ENCODE measurements at regions not wholly inside any gene's neighbourhood (a gene's known extent, or its start where the extent isn't known, plus 50 kb on each side); places are given as distances from the start of the nearest gene placed in this dataset.
"Not testable (repeated sequence)": the region's sequence is repeated elsewhere in the genome, so short reads cannot be mapped to it uniquely, and the experiment has no call there.

DNA sequence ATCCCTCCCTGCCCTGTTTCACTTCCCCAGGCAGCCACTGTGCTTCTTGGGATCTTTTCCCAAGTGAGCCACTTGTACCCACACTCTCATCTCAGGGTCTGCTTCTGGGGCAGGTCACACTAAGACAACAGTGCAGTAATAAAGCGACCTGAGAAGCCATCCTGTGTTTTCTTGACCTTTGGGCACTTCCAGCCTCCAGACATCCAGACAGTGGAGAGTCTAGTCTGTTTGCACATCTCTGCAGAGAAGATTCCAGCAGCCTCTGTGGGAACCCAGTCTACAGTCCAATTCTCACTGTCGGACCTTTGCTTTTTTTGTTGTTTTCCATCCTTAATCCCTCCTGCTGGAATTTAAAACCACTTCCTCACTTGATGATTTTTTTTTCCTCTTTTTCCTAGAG, 50.3 kb upstream of the ATP6AP2 start:
- no peaks in the 10 kb centered on the region for H3K9me3 ChIP-seq (ENCODE audit: control insufficient read depth, low read length)
- no peak overlapping the region for H3K4me3 ChIP-seq (ENCODE audit: insufficient read depth, low read depth, low read length, poor library complexity, severe bottlenecking)
- no peak for DNase-seq
- no peaks in the 10 kb centered on the region for H3K4me1 ChIP-seq (ENCODE audit: control insufficient read depth, insufficient read depth, low read length, poor library complexity, severe bottlenecking)
- H3K27ac ChIP-seq (ENCODE audit: insufficient read depth, low read length, poor library complexity, severe bottlenecking) = no peak overlapping the region
- H3K27me3 ChIP-seq (replicated peaks; ENCODE audit: control insufficient read depth, insufficient read depth, low read length, poor library complexity, severe bottlenecking) = no peaks in the 10 kb centered on the region
- no peaks in the 10 kb centered on the region for H3K36me3 ChIP-seq (ENCODE audit: control insufficient read depth, insufficient read depth, low read length)

DNA sequence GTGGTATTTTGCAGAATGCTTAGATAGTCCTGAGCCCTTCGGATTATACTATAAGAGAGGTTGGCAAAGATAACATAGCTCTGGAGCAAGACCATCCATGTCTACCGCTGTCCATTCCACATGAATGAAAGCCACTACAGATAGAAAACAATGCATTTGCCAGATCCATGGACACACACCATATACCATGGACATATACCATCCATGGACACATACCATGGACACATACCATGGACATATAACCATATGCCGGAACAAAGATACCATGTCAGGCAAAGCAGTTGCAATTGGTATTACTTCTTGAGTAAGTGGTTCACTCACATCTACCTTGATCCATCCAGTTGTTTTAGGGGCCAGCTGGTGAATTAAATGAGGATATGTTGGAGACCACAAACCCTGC, 53.2 kb upstream of the ATP6AP2 start:
- Histone ChIP-seq H3K9me3 (ENCODE audit: control insufficient read depth, low read length) (no peaks in the 10 kb centered on the region), H3K4me1 (ENCODE audit: control insufficient read depth, insufficient read depth, low read length, poor library complexity, severe bottlenecking) (no peaks in the 10 kb centered on the region), H3K27me3 (replicated peaks; ENCODE audit: control insufficient read depth, insufficient read depth, low read length, poor library complexity, severe bottlenecking) (no peaks in the 10 kb centered on the region), H3K27ac (ENCODE audit: insufficient read depth, low read length, poor library complexity, severe bottlenecking) (no peak overlapping the region), H3K4me3 (ENCODE audit: insufficient read depth, low read depth, low read length, poor library complexity, severe bottlenecking) (no peak overlapping the region), H3K36me3 (ENCODE audit: control insufficient read depth, insufficient read depth, low read length) (no peaks in the 10 kb centered on the region)
- DNase-seq = no peak

DNA sequence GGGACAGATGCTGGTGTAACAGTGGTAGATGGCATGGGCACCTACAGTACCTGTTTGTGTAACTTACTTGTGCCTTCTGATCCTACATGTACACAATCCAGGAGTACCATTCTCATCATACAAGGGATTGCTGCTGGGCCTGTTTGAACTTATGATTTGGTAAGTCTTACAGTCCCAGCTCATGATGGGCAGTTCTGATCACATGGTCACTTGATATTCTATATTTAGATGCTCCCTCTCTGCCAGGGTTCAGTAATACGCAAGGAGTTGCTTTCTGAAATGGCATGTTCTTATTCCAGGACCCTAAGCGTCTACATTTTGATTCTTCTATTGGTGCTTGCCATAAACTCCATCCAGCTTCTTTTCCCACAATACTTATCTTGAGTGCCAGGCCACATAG, 54.4 kb upstream of the ATP6AP2 start:
- Histone ChIP-seq H3K4me1 (ENCODE audit: control insufficient read depth, insufficient read depth, low read length, poor library complexity, severe bottlenecking) (no peaks in the 10 kb centered on the region), H3K27me3 (replicated peaks; ENCODE audit: control insufficient read depth, insufficient read depth, low read length, poor library complexity, severe bottlenecking) (no peaks in the 10 kb centered on the region), H3K4me3 (ENCODE audit: insufficient read depth, low read depth, low read length, poor library complexity, severe bottlenecking) (no peak overlapping the region), H3K27ac (ENCODE audit: insufficient read depth, low read length, poor library complexity, severe bottlenecking) (no peak overlapping the region), H3K9me3 (ENCODE audit: control insufficient read depth, low read length) (no peaks in the 10 kb centered on the region), H3K36me3 (ENCODE audit: control insufficient read depth, insufficient read depth, low read length) (no peaks in the 10 kb centered on the region)
- DNase-seq = no peak

DNA sequence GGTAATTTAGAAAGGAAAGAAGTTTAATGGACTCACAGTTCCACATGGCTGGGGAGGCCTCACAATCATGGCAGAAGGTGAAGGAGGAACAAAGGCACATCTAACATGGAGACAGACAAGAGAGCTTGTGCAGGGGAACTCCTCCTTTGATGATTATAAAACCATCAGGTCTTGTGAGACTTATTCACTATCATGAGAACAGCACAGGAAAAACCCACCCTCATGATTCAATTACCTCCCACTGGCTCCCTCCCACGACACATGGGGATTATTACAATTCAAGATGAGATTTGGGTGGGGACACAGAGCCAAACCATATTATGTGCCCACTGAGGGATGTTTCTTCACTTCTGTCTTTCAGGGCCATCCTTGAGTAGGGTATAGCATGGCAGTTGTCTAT, 54.9 kb upstream of the ATP6AP2 start:
- H3K9me3 ChIP-seq (ENCODE audit: control insufficient read depth, low read length); H3K27me3 ChIP-seq (replicated peaks; ENCODE audit: control insufficient read depth, insufficient read depth, low read length, poor library complexity, severe bottlenecking); H3K4me3 ChIP-seq (ENCODE audit: insufficient read depth, low read depth, low read length, poor library complexity, severe bottlenecking); H3K4me1 ChIP-seq (ENCODE audit: control insufficient read depth, insufficient read depth, low read length, poor library complexity, severe bottlenecking); DNase-seq; H3K36me3 ChIP-seq (ENCODE audit: control insufficient read depth, insufficient read depth, low read length); H3K27ac ChIP-seq (ENCODE audit: insufficient read depth, low read length, poor library complexity, severe bottlenecking): not testable (repeated sequence)

DNA sequence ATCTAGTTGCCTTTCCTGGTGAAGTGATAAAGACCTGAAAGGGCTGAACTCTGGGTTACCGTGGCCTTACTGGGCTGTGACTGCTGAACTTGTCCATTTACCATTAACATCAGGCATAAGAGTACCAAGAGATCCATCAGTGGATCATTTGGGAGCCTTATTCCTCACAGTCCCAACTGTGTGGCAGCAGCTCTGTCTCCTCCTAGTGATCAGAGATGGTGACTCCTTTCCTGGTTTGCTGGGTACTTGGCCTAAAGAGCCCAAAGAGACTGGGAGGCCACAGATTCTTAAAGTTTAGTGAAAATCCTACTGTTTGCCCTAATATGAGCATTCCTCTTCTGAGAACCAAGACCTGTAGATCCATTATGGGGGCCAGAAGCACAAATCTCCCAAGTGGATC, 56.3 kb upstream of the ATP6AP2 start:
- no peaks in the 10 kb centered on the region for H3K9me3 ChIP-seq (ENCODE audit: control insufficient read depth, low read length)
- no peaks in the 10 kb centered on the region for H3K27me3 ChIP-seq (replicated peaks; ENCODE audit: control insufficient read depth, insufficient read depth, low read length, poor library complexity, severe bottlenecking)
- no peaks in the 10 kb centered on the region for H3K4me1 ChIP-seq (ENCODE audit: control insufficient read depth, insufficient read depth, low read length, poor library complexity, severe bottlenecking)
- H3K36me3 ChIP-seq (ENCODE audit: control insufficient read depth, insufficient read depth, low read length) = no peaks in the 10 kb centered on the region
- DNase-seq = no peak
- H3K4me3 ChIP-seq (ENCODE audit: insufficient read depth, low read depth, low read length, poor library complexity, severe bottlenecking) = no peak overlapping the region
- no peak overlapping the region for H3K27ac ChIP-seq (ENCODE audit: insufficient read depth, low read length, poor library complexity, severe bottlenecking)

DNA sequence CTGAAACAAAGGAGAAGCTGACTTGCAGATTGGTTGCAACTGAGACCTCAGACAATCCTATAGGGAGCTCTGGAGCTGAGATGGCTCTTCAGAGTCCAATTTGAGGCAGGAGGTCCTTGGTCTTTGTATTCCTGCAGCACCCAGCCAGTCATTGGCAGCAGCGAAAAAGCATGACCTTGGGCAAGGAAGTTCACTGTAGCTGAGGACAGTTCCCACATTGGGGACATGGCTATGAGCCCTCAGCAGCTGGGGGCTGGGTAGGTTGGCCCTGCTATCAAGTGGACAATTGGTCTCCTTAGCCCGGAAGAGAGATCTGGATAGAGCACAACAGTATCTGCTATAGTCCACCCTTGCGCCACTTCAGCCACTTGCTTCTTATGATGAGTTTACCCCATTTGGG, 56.9 kb upstream of the ATP6AP2 start:
- Histone ChIP-seq H3K27me3 (replicated peaks; ENCODE audit: control insufficient read depth, insufficient read depth, low read length, poor library complexity, severe bottlenecking) (no peaks in the 10 kb centered on the region), H3K4me3 (ENCODE audit: insufficient read depth, low read depth, low read length, poor library complexity, severe bottlenecking) (no peak overlapping the region), H3K4me1 (ENCODE audit: control insufficient read depth, insufficient read depth, low read length, poor library complexity, severe bottlenecking) (no peaks in the 10 kb centered on the region), H3K36me3 (ENCODE audit: control insufficient read depth, insufficient read depth, low read length) (no peaks in the 10 kb centered on the region), H3K9me3 (ENCODE audit: control insufficient read depth, low read length) (no peaks in the 10 kb centered on the region), H3K27ac (ENCODE audit: insufficient read depth, low read length, poor library complexity, severe bottlenecking) (no peak overlapping the region)
- DNase-seq = no peak

DNA sequence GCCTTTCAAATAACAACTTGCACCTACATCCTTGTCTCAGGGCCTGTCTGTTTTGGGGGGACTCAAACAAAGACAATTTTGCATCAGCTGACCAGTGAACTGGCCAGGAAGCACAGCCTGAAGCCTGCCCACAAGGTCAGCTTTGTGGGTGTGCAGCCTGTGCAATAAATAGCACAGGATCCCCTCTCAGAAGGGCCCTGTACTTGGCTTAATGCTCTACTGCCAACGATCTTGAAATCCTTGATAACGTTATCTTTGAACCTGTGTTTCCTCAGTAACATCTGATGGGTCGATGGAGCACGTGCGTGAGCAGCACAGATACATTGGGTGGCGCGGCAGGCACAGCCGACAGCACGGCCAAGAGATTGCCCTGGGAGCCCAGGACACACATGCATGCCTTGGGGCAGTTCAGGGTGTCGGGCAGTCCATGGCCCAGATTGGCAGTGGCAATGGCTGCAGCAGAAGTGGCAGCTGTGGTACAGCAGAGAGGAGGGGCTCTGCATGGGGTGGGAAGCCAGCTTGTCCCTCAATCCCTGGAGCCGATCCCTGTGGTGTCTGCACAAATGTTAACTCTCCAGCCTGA, 58.8 kb upstream of the ATP6AP2 start:
- H3K4me3 ChIP-seq (ENCODE audit: insufficient read depth, low read depth, low read length, poor library complexity, severe bottlenecking) = no peak overlapping the region
- no peak overlapping the region for H3K27ac ChIP-seq (ENCODE audit: insufficient read depth, low read length, poor library complexity, severe bottlenecking)
- no peaks in the 10 kb centered on the region for H3K36me3 ChIP-seq (ENCODE audit: control insufficient read depth, insufficient read depth, low read length)
- no peaks in the 10 kb centered on the region for H3K4me1 ChIP-seq (ENCODE audit: control insufficient read depth, insufficient read depth, low read length, poor library complexity, severe bottlenecking)
- no peaks in the 10 kb centered on the region for H3K9me3 ChIP-seq (ENCODE audit: control insufficient read depth, low read length)
- no peak for DNase-seq
- H3K27me3 ChIP-seq (replicated peaks; ENCODE audit: control insufficient read depth, insufficient read depth, low read length, poor library complexity, severe bottlenecking) = no peaks in the 10 kb centered on the region

DNA sequence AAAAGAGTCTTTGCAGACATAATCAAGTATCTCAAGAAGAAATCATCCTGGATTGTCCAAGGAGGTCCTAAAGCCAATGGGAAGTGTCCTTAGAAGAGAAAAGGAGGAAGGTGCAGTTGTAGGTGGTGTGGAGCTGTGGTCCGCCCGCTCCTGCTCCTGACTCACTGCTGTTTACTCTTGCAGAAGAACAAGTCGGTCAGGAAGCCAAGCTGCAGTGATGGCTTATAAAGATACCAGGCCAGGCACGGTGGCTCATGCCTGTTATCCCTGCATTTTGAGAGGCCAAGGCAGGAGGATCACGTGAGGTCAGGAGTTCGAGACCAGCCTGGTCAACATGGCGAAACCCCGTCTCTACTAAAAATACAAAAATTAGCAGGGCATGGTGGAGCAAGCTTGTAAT, 66.4 kb upstream of the ATP6AP2 start:
- Histone ChIP-seq H3K27me3 (replicated peaks; ENCODE audit: control insufficient read depth, insufficient read depth, low read length, poor library complexity, severe bottlenecking) (no peaks in the 10 kb centered on the region), H3K4me1 (ENCODE audit: control insufficient read depth, insufficient read depth, low read length, poor library complexity, severe bottlenecking) (no peaks in the 10 kb centered on the region), H3K4me3 (ENCODE audit: insufficient read depth, low read depth, low read length, poor library complexity, severe bottlenecking) (no peak overlapping the region), H3K27ac (ENCODE audit: insufficient read depth, low read length, poor library complexity, severe bottlenecking) (no peak overlapping the region), H3K36me3 (ENCODE audit: control insufficient read depth, insufficient read depth, low read length) (no peaks in the 10 kb centered on the region), H3K9me3 (ENCODE audit: control insufficient read depth, low read length) (no peaks in the 10 kb centered on the region)
- no peak for DNase-seq

DNA sequence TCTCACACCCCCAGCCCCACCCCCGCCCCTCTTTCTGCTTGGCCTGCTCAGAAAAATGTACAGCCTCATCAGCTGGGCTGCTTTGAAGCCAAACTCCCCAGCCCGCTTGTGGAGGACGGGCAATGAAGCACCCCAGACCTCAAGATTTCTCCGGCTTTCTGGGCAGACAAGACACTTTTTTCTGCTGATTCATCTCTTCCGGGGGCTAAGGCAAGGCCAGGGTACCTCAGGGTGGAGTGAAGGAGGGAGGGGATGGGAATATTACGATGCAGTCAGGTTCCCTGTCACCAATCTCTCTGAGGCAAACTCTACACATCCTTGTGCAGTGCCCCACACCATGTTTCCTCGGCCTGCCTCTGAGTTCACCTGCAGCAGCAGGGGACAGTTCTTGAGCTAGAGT, 66.9 kb upstream of the ATP6AP2 start:
- no peak for DNase-seq
- no peaks in the 10 kb centered on the region for H3K27me3 ChIP-seq (replicated peaks; ENCODE audit: control insufficient read depth, insufficient read depth, low read length, poor library complexity, severe bottlenecking)
- H3K4me3 ChIP-seq (ENCODE audit: insufficient read depth, low read depth, low read length, poor library complexity, severe bottlenecking) = no peak overlapping the region
- no peaks in the 10 kb centered on the region for H3K4me1 ChIP-seq (ENCODE audit: control insufficient read depth, insufficient read depth, low read length, poor library complexity, severe bottlenecking)
- no peaks in the 10 kb centered on the region for H3K9me3 ChIP-seq (ENCODE audit: control insufficient read depth, low read length)
- H3K27ac ChIP-seq (ENCODE audit: insufficient read depth, low read length, poor library complexity, severe bottlenecking) = no peak overlapping the region
- no peaks in the 10 kb centered on the region for H3K36me3 ChIP-seq (ENCODE audit: control insufficient read depth, insufficient read depth, low read length)

DNA sequence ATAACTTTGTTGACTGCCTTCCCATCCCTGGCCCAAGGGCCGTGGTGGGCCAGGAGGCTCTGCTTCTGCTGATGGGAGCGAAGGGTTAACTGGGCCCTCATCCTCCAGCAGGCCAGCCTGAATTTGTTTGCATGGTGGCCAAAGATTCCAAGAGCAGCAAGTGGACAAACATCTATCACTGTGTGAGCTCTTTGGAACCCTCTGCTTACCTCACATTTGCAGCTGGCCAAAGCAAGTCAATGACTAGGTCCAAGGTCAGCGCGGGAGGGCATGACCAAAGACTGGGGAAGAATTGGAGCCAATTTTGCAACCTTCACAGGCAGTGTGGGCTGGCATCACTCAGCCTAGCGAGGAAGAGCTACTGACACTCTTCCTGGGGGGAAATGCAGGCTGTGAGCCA, 67.8 kb upstream of the ATP6AP2 start:
- H3K4me3 ChIP-seq (ENCODE audit: insufficient read depth, low read depth, low read length, poor library complexity, severe bottlenecking) = no peak overlapping the region
- DNase-seq = no peak
- H3K36me3 ChIP-seq (ENCODE audit: control insufficient read depth, insufficient read depth, low read length) = no peaks in the 10 kb centered on the region
- H3K4me1 ChIP-seq (ENCODE audit: control insufficient read depth, insufficient read depth, low read length, poor library complexity, severe bottlenecking) = no peaks in the 10 kb centered on the region
- no peaks in the 10 kb centered on the region for H3K27me3 ChIP-seq (replicated peaks; ENCODE audit: control insufficient read depth, insufficient read depth, low read length, poor library complexity, severe bottlenecking)
- H3K9me3 ChIP-seq (ENCODE audit: control insufficient read depth, low read length) = no peaks in the 10 kb centered on the region
- H3K27ac ChIP-seq (ENCODE audit: insufficient read depth, low read length, poor library complexity, severe bottlenecking) = no peak overlapping the region

DNA sequence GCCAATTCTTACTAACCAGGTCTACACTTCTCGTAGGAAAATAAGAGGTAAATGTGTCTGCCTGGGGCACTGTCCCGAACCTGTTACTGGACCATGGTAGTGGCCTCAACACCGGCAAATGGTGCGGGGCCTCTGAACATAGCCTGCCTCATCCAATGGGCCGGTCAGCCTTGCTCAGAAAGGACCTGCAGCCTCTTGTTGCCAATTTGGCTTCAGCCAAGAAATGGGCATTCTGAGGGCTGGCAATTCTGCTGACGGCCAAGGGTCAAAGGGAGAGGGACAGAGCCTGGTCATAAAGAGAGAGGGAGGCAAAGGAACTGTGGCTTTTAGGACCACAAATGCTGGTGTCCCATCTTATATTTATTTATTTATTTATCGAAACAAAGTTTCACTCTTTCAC, 69.5 kb upstream of the ATP6AP2 start:
- Histone ChIP-seq H3K27ac (ENCODE audit: insufficient read depth, low read length, poor library complexity, severe bottlenecking) (no peak overlapping the region), H3K36me3 (ENCODE audit: control insufficient read depth, insufficient read depth, low read length) (no peaks in the 10 kb centered on the region), H3K9me3 (ENCODE audit: control insufficient read depth, low read length) (no peaks in the 10 kb centered on the region), H3K27me3 (replicated peaks; ENCODE audit: control insufficient read depth, insufficient read depth, low read length, poor library complexity, severe bottlenecking) (no peaks in the 10 kb centered on the region), H3K4me1 (ENCODE audit: control insufficient read depth, insufficient read depth, low read length, poor library complexity, severe bottlenecking) (no peaks in the 10 kb centered on the region), H3K4me3 (ENCODE audit: insufficient read depth, low read depth, low read length, poor library complexity, severe bottlenecking) (no peak overlapping the region)
- no peak for DNase-seq

Data from effector memory CD4-positive, alpha-beta T cell (primary cell).